ENCODE measurements at regions not wholly inside any gene's neighbourhood (a gene's known extent, or its start where the extent isn't known, plus 50 kb on each side); places are given as distances from the start of the nearest gene placed in this dataset.

DNA sequence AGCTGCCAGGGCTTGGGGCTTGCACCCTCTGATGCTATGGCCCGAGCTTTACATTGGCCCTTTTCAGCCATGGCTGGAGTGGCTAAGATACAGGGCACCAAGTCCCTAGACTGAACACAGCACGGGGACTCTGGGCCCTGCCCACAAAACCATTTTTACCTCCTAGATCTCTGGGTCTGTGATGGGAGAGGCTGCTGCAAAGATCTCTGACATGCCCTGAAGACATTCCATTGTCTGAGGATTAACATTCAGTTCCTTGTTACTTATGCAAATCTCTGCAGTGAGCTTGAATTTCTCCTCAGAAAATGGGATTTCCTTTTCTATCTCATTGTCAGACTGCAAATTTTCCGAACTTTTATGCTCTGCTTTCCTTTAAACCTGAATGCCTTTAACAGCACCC, 337.0 kb upstream of the SMC2 start:
- Histone ChIP-seq H3K27ac (ENCODE audit: extremely low read depth, low read depth, low read length) (no peak overlapping the region), H3K4me1 (ENCODE audit: control insufficient read depth, insufficient read depth, low read length) (no peaks in the 10 kb centered on the region), H3K4me3 (ENCODE audit: low read depth, low read length) (no peak overlapping the region), H3K9me3 (ENCODE audit: control insufficient read depth, insufficient read depth, low read depth, low read length) (no peaks in the 10 kb centered on the region), H3K36me3 (ENCODE audit: control insufficient read depth in 2 of 2, insufficient read depth in 1 of 2, low read length in 2 of 2) (no peaks in the 10 kb centered on the region)
- TF ChIP-seq SP2 (tag by site-specific recombination; IDR thresholded peaks at IDR 0.05): no peak
- no peak for TF ChIP-seq ZNF624 (tag by site-specific recombination; IDR thresholded peaks at IDR 0.05)
- TF ChIP-seq ZNF138 (tag by site-specific recombination; IDR thresholded peaks at IDR 0.05; ENCODE audit: borderline replicate concordance): no peak
- no peak for TF ChIP-seq ZIC2 (tag by site-specific recombination; IDR thresholded peaks at IDR 0.05)
- no peak for TF ChIP-seq WT1 (tag by site-specific recombination; IDR thresholded peaks at IDR 0.05)
- no peak for TF ChIP-seq ZFP37 (tag by site-specific recombination; IDR thresholded peaks at IDR 0.05)
- no peak for TF ChIP-seq ZNF416 (tag by site-specific recombination; IDR thresholded peaks at IDR 0.05)
- no peak for TF ChIP-seq KLF16 (tag by site-specific recombination; IDR thresholded peaks at IDR 0.05)
- TF ChIP-seq, protein P1, sequence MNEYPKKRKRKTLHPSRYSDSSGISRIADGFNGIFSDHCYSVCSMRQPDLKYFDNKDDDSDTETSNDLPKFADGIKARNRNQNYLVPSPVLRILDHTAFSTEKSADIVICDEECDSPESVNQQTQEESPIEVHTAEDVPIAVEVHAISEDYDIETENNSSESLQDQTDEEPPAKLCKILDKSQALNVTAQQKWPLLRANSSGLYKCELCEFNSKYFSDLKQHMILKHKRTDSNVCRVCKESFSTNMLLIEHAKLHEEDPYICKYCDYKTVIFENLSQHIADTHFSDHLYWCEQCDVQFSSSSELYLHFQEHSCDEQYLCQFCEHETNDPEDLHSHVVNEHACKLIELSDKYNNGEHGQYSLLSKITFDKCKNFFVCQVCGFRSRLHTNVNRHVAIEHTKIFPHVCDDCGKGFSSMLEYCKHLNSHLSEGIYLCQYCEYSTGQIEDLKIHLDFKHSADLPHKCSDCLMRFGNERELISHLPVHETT (tag by site-specific recombination; IDR thresholded peaks at IDR 0.05): no peak
- no peak for TF ChIP-seq SALL2 (tag by site-specific recombination; IDR thresholded peaks at IDR 0.05; ENCODE audit: borderline replicate concordance)
- no peak for TF ChIP-seq ZNF366 (tag by site-specific recombination; conservative IDR thresholded peaks at IDR 0.05)
- TF ChIP-seq, protein P2, sequence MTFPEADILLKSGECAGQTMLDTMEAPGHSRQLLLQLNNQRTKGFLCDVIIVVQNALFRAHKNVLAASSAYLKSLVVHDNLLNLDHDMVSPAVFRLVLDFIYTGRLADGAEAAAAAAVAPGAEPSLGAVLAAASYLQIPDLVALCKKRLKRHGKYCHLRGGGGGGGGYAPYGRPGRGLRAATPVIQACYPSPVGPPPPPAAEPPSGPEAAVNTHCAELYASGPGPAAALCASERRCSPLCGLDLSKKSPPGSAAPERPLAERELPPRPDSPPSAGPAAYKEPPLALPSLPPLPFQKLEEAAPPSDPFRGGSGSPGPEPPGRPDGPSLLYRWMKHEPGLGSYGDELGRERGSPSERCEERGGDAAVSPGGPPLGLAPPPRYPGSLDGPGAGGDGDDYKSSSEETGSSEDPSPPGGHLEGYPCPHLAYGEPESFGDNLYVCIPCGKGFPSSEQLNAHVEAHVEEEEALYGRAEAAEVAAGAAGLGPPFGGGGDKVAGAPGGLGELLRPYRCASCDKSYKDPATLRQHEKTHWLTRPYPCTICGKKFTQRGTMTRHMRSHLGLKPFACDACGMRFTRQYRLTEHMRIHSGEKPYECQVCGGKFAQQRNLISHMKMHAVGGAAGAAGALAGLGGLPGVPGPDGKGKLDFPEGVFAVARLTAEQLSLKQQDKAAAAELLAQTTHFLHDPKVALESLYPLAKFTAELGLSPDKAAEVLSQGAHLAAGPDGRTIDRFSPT (tag by site-specific recombination; IDR thresholded peaks at IDR 0.05): no peak
- no peak for TF ChIP-seq ZNF830 (tag by site-specific recombination; IDR thresholded peaks at IDR 0.05; ENCODE audit: low read depth)
- no peak for TF ChIP-seq ZNF621 (tag by site-specific recombination; IDR thresholded peaks at IDR 0.05)
- TF ChIP-seq, protein P3, sequence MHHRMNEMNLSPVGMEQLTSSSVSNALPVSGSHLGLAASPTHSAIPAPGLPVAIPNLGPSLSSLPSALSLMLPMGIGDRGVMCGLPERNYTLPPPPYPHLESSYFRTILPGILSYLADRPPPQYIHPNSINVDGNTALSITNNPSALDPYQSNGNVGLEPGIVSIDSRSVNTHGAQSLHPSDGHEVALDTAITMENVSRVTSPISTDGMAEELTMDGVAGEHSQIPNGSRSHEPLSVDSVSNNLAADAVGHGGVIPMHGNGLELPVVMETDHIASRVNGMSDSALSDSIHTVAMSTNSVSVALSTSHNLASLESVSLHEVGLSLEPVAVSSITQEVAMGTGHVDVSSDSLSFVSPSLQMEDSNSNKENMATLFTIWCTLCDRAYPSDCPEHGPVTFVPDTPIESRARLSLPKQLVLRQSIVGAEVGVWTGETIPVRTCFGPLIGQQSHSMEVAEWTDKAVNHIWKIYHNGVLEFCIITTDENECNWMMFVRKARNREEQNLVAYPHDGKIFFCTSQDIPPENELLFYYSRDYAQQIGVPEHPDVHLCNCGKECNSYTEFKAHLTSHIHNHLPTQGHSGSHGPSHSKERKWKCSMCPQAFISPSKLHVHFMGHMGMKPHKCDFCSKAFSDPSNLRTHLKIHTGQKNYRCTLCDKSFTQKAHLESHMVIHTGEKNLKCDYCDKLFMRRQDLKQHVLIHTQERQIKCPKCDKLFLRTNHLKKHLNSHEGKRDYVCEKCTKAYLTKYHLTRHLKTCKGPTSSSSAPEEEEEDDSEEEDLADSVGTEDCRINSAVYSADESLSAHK (tag by site-specific recombination; IDR thresholded peaks at IDR 0.05): no peak
- TF ChIP-seq ZNF529 (tag by site-specific recombination; IDR thresholded peaks at IDR 0.05; ENCODE audit: insufficient replicate concordance): no peak
- no peak for TF ChIP-seq ZNF596 (tag by site-specific recombination; IDR thresholded peaks at IDR 0.05)
- CTCF ChIA-PET: no interaction called here
- POLR2A ChIA-PET: no interaction called here

DNA sequence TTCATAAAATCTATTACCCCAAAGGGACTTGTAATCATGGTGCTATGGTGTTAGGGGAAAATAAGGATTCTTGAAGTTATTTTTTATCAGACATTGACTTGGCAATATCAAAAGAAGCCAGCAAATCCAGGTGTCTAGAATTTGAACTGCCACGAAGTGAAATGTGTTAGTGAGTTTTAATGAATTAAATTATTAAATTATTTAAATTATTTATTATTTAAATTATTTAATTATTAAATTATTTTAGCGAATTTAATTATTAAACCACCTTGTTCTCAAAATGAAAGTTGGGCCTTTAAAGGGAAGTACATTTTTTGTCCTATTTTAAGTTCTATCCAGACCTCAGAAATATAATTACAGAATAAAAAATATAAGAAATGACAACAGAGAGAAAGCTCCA, 332.6 kb upstream of the SMC2 start:
- CTCF ChIA-PET: no interaction called here
- POLR2A ChIA-PET: no interaction called here
- no peak overlapping the region for H3K4me3 ChIP-seq (ENCODE audit: low read depth, low read length)
- H3K4me1 ChIP-seq (ENCODE audit: control insufficient read depth, insufficient read depth, low read length): no peaks in the 10 kb centered on the region
- TF ChIP-seq ZNF768 (tag by site-specific recombination; IDR thresholded peaks at IDR 0.05) (no peak), KLF9 (tag by site-specific recombination; IDR thresholded peaks at IDR 0.05; ENCODE audit: low read depth) (no peak), ZNF248 (tag by site-specific recombination; IDR thresholded peaks at IDR 0.05) (no peak), ZNF10 (tag by site-specific recombination; IDR thresholded peaks at IDR 0.05) (no peak), ZFP3 (tag by site-specific recombination; IDR thresholded peaks at IDR 0.05; ENCODE audit: low read depth) (no peak), YY2 (tag by site-specific recombination; IDR thresholded peaks at IDR 0.05) (no peak), ZNF747 (tag by site-specific recombination; IDR thresholded peaks at IDR 0.05) (no peak)
- TF ChIP-seq, protein P4, sequence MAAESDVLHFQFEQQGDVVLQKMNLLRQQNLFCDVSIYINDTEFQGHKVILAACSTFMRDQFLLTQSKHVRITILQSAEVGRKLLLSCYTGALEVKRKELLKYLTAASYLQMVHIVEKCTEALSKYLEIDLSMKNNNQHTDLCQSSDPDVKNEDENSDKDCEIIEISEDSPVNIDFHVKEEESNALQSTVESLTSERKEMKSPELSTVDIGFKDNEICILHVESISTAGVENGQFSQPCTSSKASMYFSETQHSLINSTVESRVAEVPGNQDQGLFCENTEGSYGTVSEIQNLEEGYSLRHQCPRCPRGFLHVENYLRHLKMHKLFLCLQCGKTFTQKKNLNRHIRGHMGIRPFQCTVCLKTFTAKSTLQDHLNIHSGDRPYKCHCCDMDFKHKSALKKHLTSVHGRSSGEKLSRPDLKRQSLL (tag by site-specific recombination; IDR thresholded peaks at IDR 0.05): no peak
- no peaks in the 10 kb centered on the region for H3K9me3 ChIP-seq (ENCODE audit: control insufficient read depth, insufficient read depth, low read depth, low read length)
- no peak overlapping the region for H3K27ac ChIP-seq (ENCODE audit: extremely low read depth, low read depth, low read length)
- no peaks in the 10 kb centered on the region for H3K36me3 ChIP-seq (ENCODE audit: control insufficient read depth in 2 of 2, insufficient read depth in 1 of 2, low read length in 2 of 2)
